Panc1 (cell line): ENCODE measurements at regions not wholly inside any gene's neighbourhood (a gene's known extent, or its start where the extent isn't known, plus 50 kb on each side); places are given as distances from the start of the nearest gene placed in this dataset.
"Not testable (repeated sequence)": the region's sequence is repeated elsewhere in the genome, so short reads cannot be mapped to it uniquely, and the experiment has no call there.

Experiments
- ATAC-seq: fragments of 200-7000 bp; cut with Tn5 transposase; 2 replicates; pipeline ENCODE4 v1.9.1; 2020; ENCODE audit warnings: mild to moderate bottlenecking, moderate library complexity
- BruUV-seq: library from RNA; stranded (reverse); fragments of 400-500 nt; replicated peaks from 2 replicates; lab custom pipeline; 2021; lab: Mats Ljungman, UMichigan
- CTCF ChIA-PET: fragments of 300-600 bp; sonication (Branson Sonifier 250); formaldehyde crosslinking; loops from one replicate; lab custom pipeline; 2022; ENCODE audit warnings: antibody characterized with exemption; lab: Charles Lee
- POLR2A ChIA-PET: fragments of 300-600 bp; sonication (Branson Sonifier 250); formaldehyde crosslinking; loops from one replicate; lab custom pipeline; 2022; ENCODE audit warnings: antibody characterized with exemption; lab: Charles Lee
- DNase-seq: peaks from one replicate; pipeline ENCODE4 v3.0.0-alpha.2; 2010; ENCODE audit warnings: low read depth, low spot score
- H3K27ac ChIP-seq: 2 replicates; pipeline ENCODE4 v1.5.1; 2011; ENCODE audit warnings: mild to moderate bottlenecking, low read length, inconsistent platforms
- H3K27me3 ChIP-seq: fragments of 200-500 bp; sonication (Bioruptor generic); 2 replicates; pipeline ENCODE4 v1.6.0; 2014; ENCODE audit warnings: low read length, inconsistent platforms; ENCODE audit not compliant: control insufficient read depth, insufficient read depth
- H3K36me3 ChIP-seq: fragments of 200-500 bp; sonication (Bioruptor generic); 2 replicates; pipeline ENCODE4 v1.5.1; 2014; ENCODE audit warnings: inconsistent platforms, mild to moderate bottlenecking, low read length, moderate library complexity; ENCODE audit not compliant: control insufficient read depth, insufficient read depth
- H3K4me1 ChIP-seq: 2 replicates; pipeline ENCODE4 v1.5.1; 2011; ENCODE audit warnings: inconsistent platforms, mild to moderate bottlenecking, low read length, moderate library complexity; ENCODE audit not compliant: control insufficient read depth, insufficient read depth
- H3K4me3 ChIP-seq, 2 experiments: 2 replicates each; pipeline ENCODE4 v1.5.1; 2011 to 2012; ENCODE audit warnings: low read depth in 2 of 2, low read length in 2 of 2, mild to moderate bottlenecking in 2 of 2, inconsistent platforms in 1 of 2, moderate library complexity in 1 of 2
- H3K9me3 ChIP-seq: fragments of 200-500 bp; sonication (Bioruptor generic); 2 replicates; pipeline ENCODE4 v1.5.1; 2014; ENCODE audit warnings: low read depth, mild to moderate bottlenecking, inconsistent platforms, low read length, moderate library complexity; ENCODE audit not compliant: control insufficient read depth, insufficient read depth
- CTCF ChIP-seq: fragments of 450-650 bp; IDR thresholded peaks from 2 replicates; pipeline ENCODE4 v1.5.1; 2017; ENCODE audit warnings: mild to moderate bottlenecking
- POLR2AphosphoS5 ChIP-seq: IDR thresholded peaks from 2 replicates; pipeline ENCODE4 v1.6.1; 2012; ENCODE audit warnings: mild to moderate bottlenecking, low read depth, low read length, moderate library complexity
- REST ChIP-seq, 2 experiments: IDR thresholded peaks; 2 replicates each; pipeline ENCODE4 v1.6.1; 2011 to 2012; ENCODE audit warnings: low read depth in 2 of 2, control low read depth in 1 of 2, low read length in 1 of 2, mild to moderate bottlenecking in 1 of 2, moderate library complexity in 1 of 2; ENCODE audit not compliant: insufficient read depth in 1 of 2
- SIN3A ChIP-seq: IDR thresholded peaks from 2 replicates; pipeline ENCODE4 v1.6.1; 2012; ENCODE audit warnings: low read depth, mild to moderate bottlenecking, low read length, moderate library complexity, borderline replicate concordance; ENCODE audit not compliant: insufficient read depth
- TCF7L2 ChIP-seq: IDR thresholded peaks from 2 replicates; pipeline ENCODE4 v1.6.1; 2011; ENCODE audit warnings: mild to moderate bottlenecking, low read depth, low read length, inconsistent platforms
- in situ Hi-C: cut with HindIII; loops from 2 replicates; pipeline ENCODE4 v1.10.0; 2016; ENCODE audit warnings: low sequenced_read_pairs, low pct_unique_long_range_greater_than_20kb
- intact Hi-C: fragments of 100-400 bp; cut with micrococcal nuclease; formaldehyde crosslinking; loops from one replicate; pipeline ENCODE4 v1.10.0; 2022; ENCODE audit not compliant: unreplicated experiment

- POLR2A ChIA-PET = no interaction called here
- intact Hi-C loops = no loop called here
- H3K27me3 ChIP-seq = no peaks in the 10 kb centered on the region
- H3K27ac ChIP-seq = no peak overlapping the region
- no peaks in the 10 kb centered on the region for H3K9me3 ChIP-seq
- H3K4me1 ChIP-seq = no peaks in the 10 kb centered on the region
- CTCF ChIA-PET = no interaction called here
- DNase-seq (no peak), ATAC-seq (no peak)
- in situ Hi-C loops = no loop called here
- no peaks in the 10 kb centered on the region for H3K36me3 ChIP-seq
- no peak for TF ChIP-seq REST (IDR thresholded peaks at IDR 0.05; ENCODE audit: insufficient read depth in 1 of 2, low read depth in 2 of 2, low read length in 1 of 2)
- BruUV-seq = no TSS peak
- H3K4me3 ChIP-seq = no peak overlapping the region
These were observed 901.9 kb upstream of the WWC1 start for GRCh38 chr5:167389537-167389936.

GRCh38 chr5:167391286-167391685 lies 900.2 kb upstream of the WWC1 start:
- POLR2A ChIA-PET, DNase-seq, CTCF ChIA-PET, ATAC-seq, H3K4me3 ChIP-seq, H3K27me3 ChIP-seq, H3K36me3 ChIP-seq, H3K4me1 ChIP-seq, H3K9me3 ChIP-seq, H3K27ac ChIP-seq, intact Hi-C loops, in situ Hi-C loops, BruUV-seq: not testable (repeated sequence)

GRCh38 chr5:167392240-167392639 lies 899.2 kb upstream of the WWC1 start:
- ChIA-PET CTCF (no interaction called here), POLR2A (interaction anchor here (0.6 kb wide), 1 partner anchor 1012 kb away, joined by 5 read pairs; no protein-coding TSS in a partner anchor)
- Histone ChIP-seq H3K4me3 (no peak overlapping the region), H3K4me1 (no peaks in the 10 kb centered on the region), H3K27me3 (no peaks in the 10 kb centered on the region), H3K27ac (no peak overlapping the region), H3K9me3 (no peaks in the 10 kb centered on the region), H3K36me3 (no peaks in the 10 kb centered on the region)
- in situ Hi-C loops (no loop called here), intact Hi-C loops (no loop called here)
- DNase-seq = no peak
- ATAC-seq = no peak
- no TSS peak for BruUV-seq
- TF ChIP-seq SIN3A = no peak
- no peak for TF ChIP-seq CTCF
- no peak for TF ChIP-seq TCF7L2
- TF ChIP-seq POLR2AphosphoS5 = no peak
- TF ChIP-seq REST (IDR thresholded peaks at IDR 0.05; ENCODE audit: insufficient read depth in 1 of 2, low read depth in 2 of 2, low read length in 1 of 2) = no peak
